Heart left ventricle (tissue), 16 donors: ENCODE measurements at regions not wholly inside any gene's neighbourhood (a gene's known extent, or its start where the extent isn't known, plus 50 kb on each side); places are given as distances from the start of the nearest gene placed in this dataset.

Experiments
- ATAC-seq, 4 donors: fragments of 200-7000 bp; cut with Tn5 transposase; one replicate each; pipeline ENCODE4 v1.9.1; 2020 to 2022; ENCODE audit warnings: moderate library complexity in 4 of 4, mild to moderate bottlenecking in 3 of 4, moderate number of reproducible peaks in 1 of 4
- DNase-seq, 5 donors: peaks; one replicate each; pipeline ENCODE4 v3.0.0-alpha.2; 2020
- H3K27ac ChIP-seq, 12 donors: fragments of 200-600 bp; sonication (generic) in 4 of 12; one replicate each; pipeline versions ENCODE4 v1.5.0 to v1.8.0; 2016 to 2022; ENCODE audit warnings: mild to moderate bottlenecking in 2 of 12
- H3K27me3 ChIP-seq, 9 donors: fragments of 200-600 bp; sonication (generic) in 2 of 9; one replicate each; pipeline versions ENCODE4 v1.5.1 to v1.8.0; 2016 to 2022; ENCODE audit warnings: mild to moderate bottlenecking in 3 of 9
- H3K36me3 ChIP-seq, 9 donors: fragments of 200-600 bp; sonication (generic) in 2 of 9; one replicate each; pipeline versions ENCODE4 v1.5.0 to v1.8.0; 2018 to 2022; ENCODE audit warnings: mild to moderate bottlenecking in 2 of 9
- H3K4me1 ChIP-seq, 12 donors: fragments of 200-600 bp; sonication (generic) in 4 of 12; one replicate each; pipeline versions ENCODE4 v1.5.0 to v1.8.0; 2016 to 2022; ENCODE audit warnings: mild to moderate bottlenecking in 3 of 12
- H3K4me3 ChIP-seq, 12 donors: fragments of 200-600 bp; sonication (generic) in 4 of 12; one replicate each; pipeline versions ENCODE4 v1.5.0 to v1.8.0; 2017 to 2022; ENCODE audit warnings: mild to moderate bottlenecking in 9 of 12, moderate library complexity in 4 of 12
- H3K9me3 ChIP-seq, 12 donors: fragments of 200-600 bp; sonication (generic) in 4 of 12; one replicate each; pipeline versions ENCODE4 v1.5.0 to v1.8.0; 2016 to 2022; ENCODE audit warnings: mild to moderate bottlenecking in 1 of 12
- CTCF ChIP-seq, 12 donors: fragments of 200-600 bp; sonication (generic) in 4 of 12; IDR thresholded peaks; one replicate each; pipeline versions ENCODE4 v1.5.0 to v1.8.0; 2018 to 2022; ENCODE audit warnings: antibody characterized with exemption in 12 of 12, mild to moderate bottlenecking in 5 of 12
- POLR2A ChIP-seq, 2 donors: fragments of 450-650 bp; IDR thresholded peaks; one replicate each; pipeline ENCODE4 v1.6.1; 2017; ENCODE audit warnings: antibody characterized with exemption in 2 of 2, mild to moderate bottlenecking in 2 of 2, moderate library complexity in 2 of 2
- WGBS, 4 donors: extraction: QIAGEN DNeasy Blood & Tissue Kit in 2 of 4; methylation state at CpG; one replicate each; pipeline versions ENCODE4 v1.1.5 to v1.1.7; 2013 to 2018; 5-methylcytosine and 5-hydroxymethylcytosine counted together
- intact Hi-C, 10 donors: fragments of 100-400 bp; cut with DNase I; formaldehyde crosslinking; loops; one replicate each; pipeline versions ENCODE4 v1.11.1 to v1.14.2; 2022
- donor health status: ischemic (EF 13 %, LVEDD 7.1; RV severe dilation, severe dysfunction).
- donor health status: healthy with polysubstance abuse.
- donor health status: DM: no; HTN: yes; CAD: no.
- donor health status: DM: no; HTN: no; CAD: no.
- donor health status: ischemic (EF 25% LVEDD 6.9; RV normal size, moderate dysfunction).
- donor health status: ischemic (EF 25% LVEDD 5.7; RV mildly dilated, moderate dysfunction).
- donor health status: healthy.
- donor health status: DM: yes; HTN: yes; CAD: no.
- donor health status: ischemic (EF 35%, LVEDD 5.7; RV mildly dilated, moderate dysfunction).
- donor health status: nonischemic (EF 11% LVEDD 7.7; RV severe dilation, severe dysfunction).
- donor health status: DM: yes; HTN: yes; CAD: no.
- donor health status: PGD.
- donor health status: ischemic (EF 29% LVEDD 5.4; RV normal size, mild dysfunction).
- donor health status: nonischemic (EF 23%, LVEDD 6.1; RV moderate dilation, normal function).

- Histone ChIP-seq H3K27me3 (no peaks in the 10 kb centered on the region), H3K4me3 (no peak overlapping the region)
- no peak for DNase-seq
These were observed 225.9 kb upstream of the PMFBP1 start for GRCh38 chr16:72397876-72398275.

GRCh38 chr16:72394526-72394925 is 222.6 kb upstream of the PMFBP1 start:
- Histone ChIP-seq H3K9me3 (peaks cover 0 to 13% (median 4%) of the 10 kb centered on the region in 12 donors), H3K27ac (no peak overlapping the region), H3K36me3 (no peaks in the 10 kb centered on the region), H3K4me1 (no peaks in the 10 kb centered on the region), H3K27me3 (no peaks in the 10 kb centered on the region), H3K4me3 (no peak overlapping the region)
- no peak for DNase-seq
- ATAC-seq, result no peak
- TF ChIP-seq CTCF (IDR thresholded peaks at IDR 0.05) (no peak), POLR2A (IDR thresholded peaks at IDR 0.05) (no peak)
- intact Hi-C loops, result no loop called here

More at GRCh38 chr16:72397876-72398275, 225.9 kb upstream of the PMFBP1 start:
- Histone ChIP-seq H3K4me1 (no peaks in the 10 kb centered on the region), H3K36me3 (no peaks in the 10 kb centered on the region), H3K9me3 (peaks cover 0 to 13% (median 4%) of the 10 kb centered on the region in 12 donors), H3K27ac (no peak overlapping the region)
- TF ChIP-seq CTCF (IDR thresholded peaks at IDR 0.05) (no peak), POLR2A (IDR thresholded peaks at IDR 0.05) (no peak)
- no peak for ATAC-seq
- intact Hi-C loops, result loop anchor here in 1 of 10 donors (5.0 kb wide), 1 partner anchor 1479 kb away; no protein-coding TSS in a partner anchor

GRCh38 chr16:72389791-72390190 is 217.8 kb upstream of the PMFBP1 start:
- intact Hi-C loops, result no loop called here
- ATAC-seq, result no peak

GRCh38 chr16:72388007-72388406 is 216.1 kb upstream of the PMFBP1 start:
- no peaks in the 10 kb centered on the region for H3K27me3 ChIP-seq
- H3K4me3 ChIP-seq, result no peak overlapping the region
- H3K4me1 ChIP-seq, result no peaks in the 10 kb centered on the region
- intact Hi-C loops, result no loop called here
- no peaks in the 10 kb centered on the region for H3K36me3 ChIP-seq
- no peak overlapping the region for H3K27ac ChIP-seq
- H3K9me3 ChIP-seq, result peaks cover 0 to 42% (median 10%) of the 10 kb centered on the region in 12 donors
- no peak for TF ChIP-seq POLR2A (IDR thresholded peaks at IDR 0.05)
- no peak for TF ChIP-seq CTCF (IDR thresholded peaks at IDR 0.05)
- no peak for ATAC-seq
- DNase-seq, result no peak

More at GRCh38 chr16:72389791-72390190, 217.8 kb upstream of the PMFBP1 start:
- Histone ChIP-seq H3K27ac (no peak overlapping the region), H3K9me3 (peaks cover 0 to 51% (median 16%) of the 10 kb centered on the region in 12 donors), H3K27me3 (no peaks in the 10 kb centered on the region), H3K4me1 (no peaks in the 10 kb centered on the region), H3K36me3 (no peaks in the 10 kb centered on the region), H3K4me3 (no peak overlapping the region)
- TF ChIP-seq CTCF (IDR thresholded peaks at IDR 0.05) (no peak), POLR2A (IDR thresholded peaks at IDR 0.05) (no peak)
- 92 to 100% (median 95%) methylated on average over 3 of the region's 3 CpGs for WGBS, 4 donors
- DNase-seq, result no peak
